ENCODE measurements at regions not wholly inside any gene's neighbourhood (a gene's known extent, or its start where the extent isn't known, plus 50 kb on each side); places are given as distances from the start of the nearest gene placed in this dataset.
A peak's percentile ranks its signal among the peaks of the same experiment; 100 is the strongest.

DNA sequence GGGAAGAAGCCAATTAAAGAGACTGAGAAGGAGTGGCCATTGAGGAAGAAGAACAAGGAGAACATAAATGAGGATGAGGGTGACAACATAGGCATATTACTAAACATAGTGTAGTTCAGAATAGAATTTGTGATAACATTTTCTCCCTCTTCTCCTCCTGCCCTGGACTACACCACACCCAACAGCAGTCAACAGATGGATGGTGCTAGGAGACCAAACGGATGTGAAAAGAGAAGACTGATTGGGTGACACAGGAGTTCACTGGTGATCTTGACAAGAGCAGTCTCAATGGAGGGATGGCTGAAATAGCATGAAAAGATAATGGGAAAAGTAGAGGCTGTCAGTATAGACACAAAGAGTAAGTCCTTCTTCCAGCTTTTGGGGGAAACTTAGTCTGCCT, 226.5 kb upstream of the FGF13 start:
- peaks cover 0 to 3% (median 0%) of the 10 kb centered on the region in 7 donors for H3K9me3 Mint-ChIP-seq
- no peak for DNase-seq
- H3K27ac Mint-ChIP-seq = no peak overlapping the region
- H3K4me3 Mint-ChIP-seq = no peak overlapping the region
- no peaks in the 10 kb centered on the region for H3K4me1 Mint-ChIP-seq
- no peaks in the 10 kb centered on the region for H3K27me3 Mint-ChIP-seq
- no peaks in the 10 kb centered on the region for H3K36me3 Mint-ChIP-seq
- ATAC-seq (ENCODE audit: low read depth in 2 of 2) = no peak

DNA sequence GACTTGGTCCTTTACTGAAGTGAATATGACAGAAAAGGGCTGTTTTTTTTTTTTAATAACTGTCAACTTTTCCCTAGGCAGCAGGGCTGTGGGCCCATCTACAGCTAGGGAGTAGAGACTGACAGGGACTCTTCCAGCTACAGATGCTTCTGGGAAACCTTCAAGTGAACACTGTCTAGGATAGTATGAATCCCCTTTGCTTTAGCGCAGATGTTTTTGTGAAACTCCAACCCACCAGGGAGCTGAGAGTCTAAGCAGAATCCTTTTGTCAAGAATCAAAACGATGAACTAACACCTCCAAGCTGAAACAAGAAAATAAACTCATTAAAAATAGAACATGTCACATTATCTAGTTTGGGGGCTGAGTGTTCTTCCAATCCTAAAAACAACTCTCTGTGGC, 219.7 kb upstream of the FGF13 start:
- no peaks in the 10 kb centered on the region for H3K4me1 Mint-ChIP-seq
- no peaks in the 10 kb centered on the region for H3K36me3 Mint-ChIP-seq
- H3K27me3 Mint-ChIP-seq = no peaks in the 10 kb centered on the region
- ATAC-seq (ENCODE audit: low read depth in 2 of 2) (no peak), DNase-seq (no peak)
- H3K4me3 Mint-ChIP-seq = no peak overlapping the region
- peaks cover 0 to 4% (median 0%) of the 10 kb centered on the region in 7 donors for H3K9me3 Mint-ChIP-seq
- no peak overlapping the region for H3K27ac Mint-ChIP-seq

DNA sequence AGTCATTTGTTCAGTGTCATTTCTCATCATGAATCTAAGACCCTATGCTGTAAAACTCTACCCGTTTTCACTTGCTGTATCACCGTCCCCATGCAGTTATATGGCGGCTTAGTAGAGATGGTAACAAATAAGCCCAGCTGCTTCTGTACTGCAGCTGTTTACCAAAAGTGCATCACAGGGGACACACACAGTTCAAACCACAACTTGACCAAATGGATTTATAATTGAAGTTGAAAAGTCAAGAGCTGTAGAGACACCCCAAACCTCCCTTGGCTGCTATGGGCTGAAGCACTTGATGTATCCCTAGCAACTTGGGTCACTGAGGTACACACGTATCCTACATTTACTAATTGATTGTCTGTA, 219.0 kb upstream of the FGF13 start:
- peaks cover 0 to 5% (median 0%) of the 10 kb centered on the region in 7 donors for H3K9me3 Mint-ChIP-seq

DNA sequence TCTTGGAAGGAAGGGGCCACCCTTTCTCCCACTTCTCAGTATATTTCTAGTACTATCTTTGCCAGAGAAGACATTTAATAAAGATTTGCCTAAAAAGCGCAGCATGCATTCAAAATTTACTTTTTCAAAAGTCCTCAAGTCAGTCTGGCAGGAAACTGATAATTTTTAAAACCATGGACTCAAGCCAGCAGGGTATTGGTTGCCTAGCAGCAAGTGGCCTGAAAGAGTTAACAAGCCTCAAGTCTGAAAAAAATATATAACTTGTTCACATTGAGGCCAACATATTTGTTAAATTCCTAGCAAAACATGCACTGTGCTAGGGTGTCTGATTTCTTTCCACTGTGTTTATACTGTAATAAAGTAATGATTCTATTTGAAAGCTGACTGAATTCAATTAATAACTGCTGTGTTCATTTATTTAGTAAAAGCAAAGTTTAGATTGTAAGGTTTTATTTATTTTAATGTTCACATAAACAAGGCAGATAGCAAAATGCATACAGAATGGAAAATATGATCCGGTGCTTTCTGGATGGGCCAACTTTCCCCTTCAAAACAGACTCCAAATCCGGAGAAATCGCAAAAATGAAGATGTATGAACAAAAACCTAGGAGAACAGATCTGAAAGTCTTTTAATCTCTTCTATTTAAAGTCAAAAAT, 218.5 kb upstream of the FGF13 start:
- Mint-ChIP-seq H3K4me1 (no peaks in the 10 kb centered on the region), H3K9me3 (peaks cover 0 to 4% (median 0%) of the 10 kb centered on the region in 7 donors), H3K27ac (no peak overlapping the region), H3K4me3 (peak overlapping the region in 1 of 8 donors; percentile 16), H3K36me3 (no peaks in the 10 kb centered on the region), H3K27me3 (no peaks in the 10 kb centered on the region)
- DNase-seq = no peak
- ATAC-seq (ENCODE audit: low read depth in 2 of 2) = no peak

More for the DNA sequence above, 219.0 kb upstream of the FGF13 start:
- H3K4me1 Mint-ChIP-seq = no peaks in the 10 kb centered on the region
- H3K27ac Mint-ChIP-seq = no peak overlapping the region
- no peaks in the 10 kb centered on the region for H3K36me3 Mint-ChIP-seq
- no peak overlapping the region for H3K4me3 Mint-ChIP-seq
- ATAC-seq (ENCODE audit: low read depth in 2 of 2) = no peak
- no peaks in the 10 kb centered on the region for H3K27me3 Mint-ChIP-seq
- no peak for DNase-seq

DNA sequence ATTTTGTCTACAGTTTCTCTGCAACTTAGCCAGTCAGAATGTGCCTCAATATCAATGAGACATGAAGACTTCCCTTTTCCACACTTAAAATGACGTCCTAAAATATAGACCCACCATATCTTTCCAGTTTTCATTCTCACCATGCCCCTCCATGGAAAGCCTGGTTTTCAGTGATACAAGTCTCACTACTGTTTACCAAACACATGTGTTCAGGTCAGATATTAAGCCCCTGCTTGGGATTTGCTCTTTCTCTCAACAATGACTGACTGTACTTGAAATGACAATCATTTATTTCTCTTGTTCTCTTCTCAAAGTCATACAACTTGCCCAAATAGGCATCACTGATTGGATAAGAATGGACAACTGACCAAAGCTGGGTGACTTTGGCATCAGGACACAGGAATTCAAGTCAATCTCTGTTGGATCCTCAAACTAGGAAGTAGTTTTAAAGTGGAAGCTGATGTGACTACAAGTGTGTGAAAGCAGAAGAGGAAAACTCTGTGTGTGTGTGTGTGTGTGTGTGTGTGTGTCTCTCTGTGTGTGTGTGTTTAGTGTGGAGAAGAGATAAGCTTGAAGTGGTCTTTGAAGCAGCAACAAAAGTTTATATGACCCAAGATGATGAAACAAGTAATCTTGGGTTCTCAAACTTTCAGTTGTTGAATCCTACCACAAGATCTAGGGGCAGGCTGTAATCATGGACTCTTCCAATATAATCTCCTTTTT, 217.4 kb upstream of the FGF13 start:
- H3K36me3 Mint-ChIP-seq = no peaks in the 10 kb centered on the region

DNA sequence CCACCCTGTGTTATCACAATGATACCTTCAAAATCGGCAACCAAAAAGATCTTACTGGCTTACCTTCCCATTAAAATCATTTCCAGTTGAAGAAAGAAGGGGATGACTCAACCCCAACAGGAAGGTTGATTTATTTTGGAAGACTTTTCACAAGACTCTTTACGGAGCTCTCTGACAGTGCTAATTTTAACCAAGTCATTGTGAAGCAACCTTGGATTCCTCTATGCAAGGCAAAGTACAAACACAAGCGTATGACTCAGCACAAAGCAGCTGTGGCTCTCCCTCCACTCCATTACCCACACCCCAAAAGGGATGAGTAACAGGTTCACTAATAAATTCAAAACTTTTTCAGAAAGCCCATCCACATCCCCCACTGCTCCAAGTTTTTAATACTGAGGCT, 213.8 kb upstream of the FGF13 start:
- Mint-ChIP-seq H3K4me3 (no peak overlapping the region), H3K4me1 (no peaks in the 10 kb centered on the region), H3K36me3 (no peaks in the 10 kb centered on the region), H3K27me3 (no peaks in the 10 kb centered on the region), H3K9me3 (peaks cover 0 to 7% (median 0%) of the 10 kb centered on the region in 7 donors), H3K27ac (no peak overlapping the region)
- ATAC-seq (ENCODE audit: low read depth in 2 of 2) = no peak
- DNase-seq = no peak

More for the DNA sequence above, 217.4 kb upstream of the FGF13 start:
- H3K27me3 Mint-ChIP-seq = no peaks in the 10 kb centered on the region
- no peak overlapping the region for H3K4me3 Mint-ChIP-seq
- H3K27ac Mint-ChIP-seq = no peak overlapping the region
- peaks cover 0 to 4% (median 0%) of the 10 kb centered on the region in 7 donors for H3K9me3 Mint-ChIP-seq
- H3K4me1 Mint-ChIP-seq = no peaks in the 10 kb centered on the region
- no peak for DNase-seq
- ATAC-seq (ENCODE audit: low read depth in 2 of 2) = no peak

DNA sequence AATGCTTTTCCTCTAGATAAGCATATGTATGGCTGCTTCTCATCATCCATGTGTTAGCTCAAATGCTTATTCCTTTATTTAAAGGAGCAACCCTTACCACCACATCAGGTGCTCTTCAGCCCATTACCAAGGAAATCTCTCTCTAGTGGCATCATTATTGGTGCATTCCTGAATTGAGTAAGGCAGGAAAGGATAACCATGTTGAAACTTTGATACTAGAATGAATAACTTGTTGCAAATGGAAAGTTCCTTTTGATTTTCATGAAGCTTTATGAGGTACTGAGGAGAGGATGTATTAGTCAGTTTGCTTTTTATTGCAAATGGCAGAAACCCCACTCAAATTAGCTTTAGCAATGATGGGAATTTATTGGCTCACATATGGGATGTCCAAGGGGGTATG, 212.3 kb upstream of the FGF13 start:
- H3K9me3 Mint-ChIP-seq = peaks cover 0 to 7% (median 0%) of the 10 kb centered on the region in 7 donors
- H3K4me3 Mint-ChIP-seq = no peak overlapping the region
- no peaks in the 10 kb centered on the region for H3K36me3 Mint-ChIP-seq
- H3K27ac Mint-ChIP-seq = no peak overlapping the region
- no peaks in the 10 kb centered on the region for H3K27me3 Mint-ChIP-seq
- no peak for DNase-seq
- no peaks in the 10 kb centered on the region for H3K4me1 Mint-ChIP-seq
- no peak for ATAC-seq (ENCODE audit: low read depth in 2 of 2)

DNA sequence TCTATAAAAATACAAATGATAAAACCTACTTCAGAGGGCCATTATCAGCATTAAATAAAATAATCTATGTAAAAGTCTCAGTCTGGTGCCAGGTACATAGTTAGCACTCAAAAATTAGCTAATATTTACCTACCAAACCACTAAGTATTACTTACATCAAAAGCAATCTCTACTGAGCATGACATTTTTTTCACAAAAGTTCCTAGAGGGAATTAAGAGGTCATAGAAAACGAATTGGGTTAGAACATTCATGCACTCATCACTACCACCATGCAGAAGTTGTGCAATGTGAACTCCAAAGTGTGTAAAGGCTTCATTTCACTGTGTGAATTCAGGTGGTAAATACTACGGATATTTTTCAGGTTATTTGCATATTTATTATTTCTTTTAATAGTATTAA, 209.5 kb upstream of the FGF13 start:
- ATAC-seq (ENCODE audit: low read depth in 2 of 2) (no peak), DNase-seq (no peak)
- no peaks in the 10 kb centered on the region for H3K36me3 Mint-ChIP-seq
- H3K27me3 Mint-ChIP-seq = no peaks in the 10 kb centered on the region
- no peaks in the 10 kb centered on the region for H3K4me1 Mint-ChIP-seq
- no peak overlapping the region for H3K4me3 Mint-ChIP-seq
- no peak overlapping the region for H3K27ac Mint-ChIP-seq
- peaks cover 0 to 3% (median 0%) of the 10 kb centered on the region in 7 donors for H3K9me3 Mint-ChIP-seq

DNA sequence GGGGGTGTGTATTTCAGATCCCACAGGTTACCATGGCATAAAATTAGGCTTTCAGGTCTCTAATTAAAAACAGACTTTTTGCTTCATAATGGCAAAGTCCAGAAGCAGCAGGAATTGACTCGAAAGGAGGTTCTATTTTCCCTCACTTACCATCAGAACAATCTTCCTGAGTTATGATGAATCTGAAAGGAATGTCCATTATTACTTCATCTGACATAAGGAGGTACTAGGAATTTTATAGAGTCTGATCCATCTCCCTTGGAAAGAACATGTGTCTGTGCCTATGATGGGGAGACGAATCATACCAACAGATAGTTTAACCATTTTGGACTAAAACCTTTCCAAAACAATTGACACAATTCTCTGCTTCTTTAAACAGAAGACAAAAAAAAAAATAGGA, 206.3 kb upstream of the FGF13 start:
- H3K36me3 Mint-ChIP-seq = no peaks in the 10 kb centered on the region
- no peak overlapping the region for H3K27ac Mint-ChIP-seq
- no peak overlapping the region for H3K4me3 Mint-ChIP-seq
- no peaks in the 10 kb centered on the region for H3K4me1 Mint-ChIP-seq
- H3K27me3 Mint-ChIP-seq = no peaks in the 10 kb centered on the region
- no peak for DNase-seq
- peaks cover 0 to 3% (median 1%) of the 10 kb centered on the region in 7 donors for H3K9me3 Mint-ChIP-seq
- ATAC-seq (ENCODE audit: low read depth in 2 of 2) = no peak

DNA sequence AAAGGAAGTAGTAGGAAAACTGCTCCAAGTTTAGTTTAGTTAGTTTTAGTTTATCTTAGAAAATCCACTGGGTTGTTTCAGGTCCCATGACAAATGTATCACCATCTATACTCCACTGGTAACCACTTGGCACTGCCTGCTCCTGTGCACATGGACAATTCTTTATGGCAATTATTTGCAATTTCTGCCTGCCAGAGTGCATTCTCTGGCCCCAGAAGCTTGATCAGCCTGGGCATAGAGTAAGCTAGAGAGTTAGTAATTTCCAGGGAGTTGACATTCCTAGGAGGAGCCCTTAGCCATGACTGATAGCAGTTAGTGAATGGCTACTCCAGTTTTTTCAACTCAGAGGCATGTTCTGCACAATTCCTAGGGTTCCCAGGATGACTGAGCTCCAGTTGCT, 203.2 kb upstream of the FGF13 start:
- Mint-ChIP-seq H3K27ac (no peak overlapping the region), H3K4me1 (no peaks in the 10 kb centered on the region), H3K9me3 (peaks cover 0 to 4% (median 0%) of the 10 kb centered on the region in 7 donors), H3K27me3 (no peaks in the 10 kb centered on the region), H3K4me3 (no peak overlapping the region), H3K36me3 (no peaks in the 10 kb centered on the region)
- ATAC-seq (ENCODE audit: low read depth in 2 of 2) = no peak
- DNase-seq = no peak

DNA sequence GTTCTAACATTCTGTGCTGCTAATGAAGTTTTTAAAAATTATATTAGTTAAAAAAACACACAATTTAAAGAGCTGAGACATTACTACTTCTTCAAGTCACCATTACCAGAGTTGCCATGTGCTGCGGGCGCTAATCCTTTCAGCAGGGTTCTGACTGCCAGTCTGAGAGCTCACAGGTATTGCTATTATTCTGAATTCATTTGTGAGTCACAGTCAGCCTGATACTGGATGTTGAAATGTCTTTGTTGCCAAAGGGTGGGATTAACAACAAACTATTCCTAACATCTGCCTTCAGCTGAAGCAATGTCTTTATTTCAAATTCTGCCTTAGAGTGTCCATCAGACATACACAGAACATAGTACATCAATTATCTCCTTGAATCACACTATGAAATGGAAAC, 197.1 kb upstream of the FGF13 start:
- Mint-ChIP-seq H3K4me1 (no peaks in the 10 kb centered on the region), H3K9me3 (peaks cover 0 to 4% (median 0%) of the 10 kb centered on the region in 7 donors), H3K4me3 (no peak overlapping the region), H3K27ac (no peak overlapping the region), H3K27me3 (no peaks in the 10 kb centered on the region), H3K36me3 (no peaks in the 10 kb centered on the region)
- DNase-seq (no peak), ATAC-seq (ENCODE audit: low read depth in 2 of 2) (no peak)

DNA sequence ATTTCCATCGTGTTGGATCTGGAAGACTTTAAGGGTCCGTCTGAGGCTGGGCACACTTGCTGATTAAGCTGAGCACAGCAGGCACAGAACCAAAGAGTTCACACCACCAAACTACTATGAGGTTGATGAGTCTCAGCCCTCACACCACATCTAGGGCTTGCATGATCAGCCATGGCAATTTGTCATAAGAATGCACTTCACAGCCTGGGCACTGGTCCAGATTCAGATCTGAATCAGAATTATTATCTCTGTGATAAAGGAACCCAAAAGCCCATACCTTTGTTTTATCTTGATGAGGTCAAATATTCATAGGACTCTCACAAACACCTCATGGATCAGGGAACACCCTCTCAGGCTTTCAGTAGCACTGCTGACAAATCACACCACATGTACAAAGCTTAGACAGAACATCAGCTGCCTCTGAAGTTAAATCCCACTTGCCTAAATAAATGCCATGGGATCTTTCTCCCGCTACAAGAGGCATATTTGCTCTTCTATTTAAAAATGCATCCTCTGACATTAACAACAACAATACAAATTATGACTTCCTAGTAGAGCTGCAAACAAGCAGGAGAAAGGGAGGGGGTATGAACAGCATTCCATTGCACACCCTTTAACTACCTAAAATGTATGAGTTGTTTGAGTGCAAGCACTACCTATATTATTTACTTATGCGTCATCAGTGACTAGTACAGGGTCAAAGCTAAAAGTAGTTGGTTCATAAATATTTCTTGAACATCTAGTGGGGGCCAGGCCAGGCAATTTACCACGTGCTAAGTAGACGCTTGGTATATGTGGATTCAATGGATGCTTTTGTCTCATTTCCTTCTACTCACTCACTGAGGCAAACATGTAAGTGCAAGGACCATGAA, 186.3 kb upstream of the FGF13 start:
- H3K27me3 Mint-ChIP-seq = no peaks in the 10 kb centered on the region
- H3K4me1 Mint-ChIP-seq = no peaks in the 10 kb centered on the region
- DNase-seq (no peak), ATAC-seq (ENCODE audit: low read depth in 2 of 2) (no peak)
- H3K27ac Mint-ChIP-seq = no peak overlapping the region
- H3K4me3 Mint-ChIP-seq = no peak overlapping the region
- H3K9me3 Mint-ChIP-seq = peaks cover 0 to 7% (median 0%) of the 10 kb centered on the region in 7 donors
- no peaks in the 10 kb centered on the region for H3K36me3 Mint-ChIP-seq

DNA sequence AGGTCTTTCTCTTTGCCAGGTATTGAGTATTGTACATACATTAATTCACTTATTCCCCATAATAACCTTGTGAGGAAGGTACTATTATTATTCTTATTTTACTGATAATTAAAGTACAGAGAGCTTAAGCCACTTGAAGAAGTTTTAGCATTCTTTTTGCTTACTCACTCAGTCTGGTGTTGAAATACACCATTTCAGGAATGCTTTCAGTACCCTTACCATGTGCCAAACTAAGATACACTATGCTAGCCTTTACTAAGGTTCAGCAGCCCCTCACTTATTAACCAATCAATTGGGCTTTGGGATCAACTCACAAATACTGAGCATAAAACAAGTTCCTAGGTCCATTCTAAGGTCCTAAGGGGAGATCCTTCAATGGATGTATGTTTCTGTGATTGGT, 179.0 kb upstream of the FGF13 start:
- Mint-ChIP-seq H3K27ac (no peak overlapping the region), H3K36me3 (no peaks in the 10 kb centered on the region), H3K27me3 (peaks cover 0 to 8% (median 0%) of the 10 kb centered on the region in 3 donors), H3K4me3 (no peak overlapping the region), H3K9me3 (peaks cover 0 to 8% (median 0%) of the 10 kb centered on the region in 7 donors), H3K4me1 (no peaks in the 10 kb centered on the region)
- ATAC-seq (ENCODE audit: low read depth in 2 of 2) = no peak
- DNase-seq = no peak

DNA sequence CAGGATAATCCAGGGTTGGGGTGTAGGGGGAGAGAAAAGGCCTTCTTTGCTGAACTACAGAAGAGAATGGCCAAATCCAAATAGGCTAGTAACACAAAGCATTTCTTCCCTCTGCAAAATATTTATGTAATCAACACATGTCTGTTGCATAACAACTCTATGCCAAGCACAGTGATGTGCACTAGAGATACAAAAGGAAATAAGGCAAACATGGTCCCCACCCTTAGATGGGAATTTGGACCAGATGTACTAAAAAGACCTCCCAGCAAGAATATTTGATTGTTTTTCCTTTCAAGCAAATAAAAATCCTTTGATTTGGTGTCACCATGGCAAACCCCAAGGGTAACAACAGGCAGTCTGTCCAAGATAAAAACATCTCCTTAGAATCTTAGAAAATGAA, 177.6 kb upstream of the FGF13 start:
- no peak for ATAC-seq (ENCODE audit: low read depth in 2 of 2)
- peaks cover 0 to 8% (median 0%) of the 10 kb centered on the region in 7 donors for H3K9me3 Mint-ChIP-seq
- DNase-seq = no peak
- H3K4me1 Mint-ChIP-seq = no peaks in the 10 kb centered on the region
- H3K4me3 Mint-ChIP-seq = no peak overlapping the region
- H3K27me3 Mint-ChIP-seq = peaks cover 0 to 8% (median 0%) of the 10 kb centered on the region in 3 donors
- no peaks in the 10 kb centered on the region for H3K36me3 Mint-ChIP-seq
- no peak overlapping the region for H3K27ac Mint-ChIP-seq

Measured in naive B cell (primary cell).